Common myeloid progenitor, CD34-positive (primary cell): ENCODE measurements at regions not wholly inside any gene's neighbourhood (a gene's known extent, or its start where the extent isn't known, plus 50 kb on each side); places are given as distances from the start of the nearest gene placed in this dataset.

Experiments
- CTCF ChIA-PET: fragments of 350-600 bp; sonication (Branson Sonifier 250); formaldehyde crosslinking; loops from one replicate; lab custom pipeline; 2021; ENCODE audit warnings: antibody characterized with exemption; lab: Charles Lee
- POLR2A ChIA-PET: fragments of 350-600 bp; sonication (Branson Sonifier 250); formaldehyde crosslinking; loops from one replicate; lab custom pipeline; 2021; ENCODE audit warnings: antibody characterized with exemption; lab: Charles Lee
- DNase-seq, 3 donors: peaks; one replicate each; pipeline versions ENCODE4 v3.0.0 to v3.0.0-alpha.2; 2013
- H3K27ac ChIP-seq, 2 experiments: 1 replicate in 1 of 2; 2 replicates in 1 of 2; pipeline ENCODE4 v1.7.0; 2013; ENCODE audit warnings: inconsistent platforms in 2 of 2, low read length in 2 of 2, mild to moderate bottlenecking in 2 of 2, low read depth in 1 of 2, moderate library complexity in 1 of 2; ENCODE audit not compliant: severe bottlenecking in 2 of 2, insufficient read depth in 1 of 2, poor library complexity in 1 of 2
- H3K27me3 ChIP-seq, 5 experiments: replicated peaks in 2 of 5; 1 replicate in 3 of 5; 2 replicates in 2 of 5; pipeline versions ENCODE4 v1.6.1 to v1.7.0; 2013; ENCODE audit warnings: low read length in 4 of 5, mild to moderate bottlenecking in 2 of 5, moderate library complexity in 2 of 5, inconsistent platforms in 1 of 5; ENCODE audit not compliant: insufficient read depth in 5 of 5, control insufficient read depth in 4 of 5
- H3K36me3 ChIP-seq, 4 experiments: 1 replicate in 2 of 4; 2 replicates in 2 of 4; pipeline versions ENCODE4 v1.6.1 to v1.7.0; 2013; ENCODE audit warnings: low read length in 3 of 4, control low read depth in 1 of 4, mild to moderate bottlenecking in 1 of 4; ENCODE audit not compliant: control insufficient read depth in 4 of 4, insufficient read depth in 4 of 4
- H3K4me1 ChIP-seq, 4 experiments: 1 replicate in 3 of 4; 2 replicates in 1 of 4; pipeline versions ENCODE4 v1.6.1 to v1.7.1; 2013; ENCODE audit warnings: low read length in 3 of 4, mild to moderate bottlenecking in 3 of 4, control low read depth in 1 of 4, inconsistent platforms in 1 of 4, moderate library complexity in 1 of 4; ENCODE audit not compliant: control insufficient read depth in 4 of 4, insufficient read depth in 4 of 4; ENCODE audit errors: control extremely low read depth in 1 of 4
- H3K4me3 ChIP-seq, 7 experiments: 1 replicate in 4 of 7; 2 replicates in 3 of 7; pipeline versions ENCODE4 v1.5.1 to v1.7.0; 2013; ENCODE audit warnings: mild to moderate bottlenecking in 7 of 7, low read length in 6 of 7, moderate library complexity in 6 of 7, inconsistent platforms in 2 of 7, low read depth in 2 of 7, control low read depth in 1 of 7; ENCODE audit not compliant: insufficient read depth in 4 of 7, control insufficient read depth in 1 of 7; ENCODE audit errors: extremely low read depth in 1 of 7
- H3K9me3 ChIP-seq, 5 experiments: 1 replicate in 4 of 5; 2 replicates in 1 of 5; pipeline versions ENCODE4 v1.6.1 to v1.7.1; 2013; ENCODE audit warnings: low read length in 4 of 5, mild to moderate bottlenecking in 2 of 5, inconsistent platforms in 1 of 5, low read depth in 1 of 5, moderate library complexity in 1 of 5; ENCODE audit not compliant: control insufficient read depth in 4 of 5, insufficient read depth in 2 of 5; ENCODE audit errors: control extremely low read depth in 1 of 5
- WGBS: methylation state at CpG from one replicate; pipeline ENCODE4 v1.1.5; 2013; ENCODE audit not compliant: insufficient coverage; 5-methylcytosine and 5-hydroxymethylcytosine counted together

DNA sequence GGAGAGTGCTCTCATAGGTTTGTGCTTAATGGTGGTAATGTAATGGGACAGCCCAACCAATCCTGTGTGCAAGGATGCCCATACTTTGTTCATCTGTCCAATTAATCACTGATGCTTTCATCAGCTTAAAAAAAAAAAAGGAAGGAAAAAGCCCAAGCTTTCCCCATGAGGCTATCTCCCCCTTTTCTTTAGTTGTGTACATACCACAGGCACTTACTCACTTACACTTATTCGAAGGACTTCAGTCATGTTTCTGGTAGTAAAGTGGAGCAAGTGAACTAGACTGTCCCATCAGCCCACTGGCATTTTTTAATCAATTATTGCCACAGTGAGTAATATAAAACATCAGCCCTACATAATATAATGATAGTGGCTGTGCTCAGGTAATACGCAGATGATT lies 183.5 kb upstream of the UFM1 start:
- ChIA-PET CTCF (no interaction called here), POLR2A (no interaction called here)
- H3K4me1 ChIP-seq, result peaks cover 0 to 15% (median 7%) of the 10 kb centered on the region in 4 experiments
- no peak overlapping the region for H3K27ac ChIP-seq
- H3K9me3 ChIP-seq, result no peaks in the 10 kb centered on the region
- WGBS, result no CpG with 5 or more reads among the region's 2 CpGs
- no peak for DNase-seq
- H3K27me3 ChIP-seq, result no peaks in the 10 kb centered on the region
- H3K4me3 ChIP-seq, result no peak overlapping the region
- H3K36me3 ChIP-seq, result no peaks in the 10 kb centered on the region

DNA sequence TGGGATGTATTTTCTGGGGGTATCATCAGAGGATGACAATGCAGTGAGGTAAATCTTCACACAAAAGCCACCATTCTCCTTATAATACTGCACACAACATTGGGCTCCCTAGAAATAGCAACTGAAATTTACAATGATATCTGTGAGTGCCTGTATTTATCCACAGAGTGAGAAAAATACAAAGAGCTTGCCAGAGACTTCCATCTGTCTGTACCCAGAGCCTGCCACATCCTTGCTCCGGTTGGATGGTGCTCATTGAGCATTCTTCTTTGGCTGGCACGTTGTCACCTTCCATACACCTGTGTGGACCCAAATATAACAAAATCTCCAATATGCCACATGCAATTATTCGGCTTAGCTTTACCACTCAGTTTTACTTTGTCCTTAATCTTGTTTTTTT lies 189.5 kb upstream of the UFM1 start:
- H3K27me3 ChIP-seq, result no peaks in the 10 kb centered on the region
- POLR2A ChIA-PET, result no interaction called here
- CTCF ChIA-PET, result no interaction called here
- H3K27ac ChIP-seq, result no peak overlapping the region
- no peaks in the 10 kb centered on the region for H3K9me3 ChIP-seq
- no peak overlapping the region for H3K4me3 ChIP-seq
- no peak for DNase-seq
- 97% methylated on average over 3 of the region's 3 CpGs for WGBS
- no peaks in the 10 kb centered on the region for H3K4me1 ChIP-seq
- no peaks in the 10 kb centered on the region for H3K36me3 ChIP-seq

DNA sequence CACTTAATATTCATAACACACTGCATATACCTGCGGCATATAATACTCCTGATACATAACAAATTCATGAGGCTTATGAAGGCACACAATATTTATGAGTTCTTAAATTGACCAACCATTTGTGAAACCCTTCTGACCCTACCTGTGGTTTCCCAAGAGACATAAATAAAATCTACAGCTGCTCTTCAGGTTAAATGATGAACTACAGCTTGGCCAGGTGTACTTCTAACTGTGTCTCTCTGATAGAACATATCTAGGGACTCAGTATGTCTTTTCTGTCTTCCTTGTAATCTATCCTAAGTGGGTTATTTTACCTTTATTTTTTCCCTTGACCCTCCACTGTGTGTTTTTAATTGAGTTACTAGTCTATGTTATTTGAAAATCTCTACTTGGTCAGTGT lies 189.9 kb upstream of the UFM1 start:
- WGBS, result 100% methylated on average over 1 of the region's 1 CpG
- POLR2A ChIA-PET, result no interaction called here
- DNase-seq, result no peak
- Histone ChIP-seq H3K27ac (no peak overlapping the region), H3K9me3 (no peaks in the 10 kb centered on the region), H3K4me1 (no peaks in the 10 kb centered on the region), H3K4me3 (no peak overlapping the region), H3K36me3 (no peaks in the 10 kb centered on the region), H3K27me3 (no peaks in the 10 kb centered on the region)
- CTCF ChIA-PET, result no interaction called here

DNA sequence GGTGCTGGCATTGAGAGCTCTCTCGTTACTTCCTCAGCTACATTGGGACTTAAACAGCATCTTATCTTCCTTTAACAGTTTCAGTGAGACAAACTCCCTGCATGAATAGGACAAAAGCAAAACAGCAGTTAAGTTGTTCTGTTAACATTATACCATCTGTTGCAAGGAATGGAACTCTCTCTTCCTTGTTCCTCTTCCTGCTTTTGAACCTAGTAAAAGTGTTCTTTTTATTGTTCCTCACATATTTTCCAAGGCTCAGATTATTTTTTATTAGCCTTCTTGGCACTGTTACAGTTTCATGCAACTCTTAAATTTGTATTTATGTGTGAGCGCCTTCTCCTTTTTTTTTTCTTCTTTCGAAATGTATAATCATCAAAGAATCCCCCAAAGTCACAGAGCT lies 202.6 kb upstream of the UFM1 start:
- CTCF ChIA-PET, result no interaction called here
- H3K9me3 ChIP-seq, result no peaks in the 10 kb centered on the region
- no peaks in the 10 kb centered on the region for H3K27me3 ChIP-seq
- DNase-seq, result no peak
- no peak overlapping the region for H3K4me3 ChIP-seq
- H3K36me3 ChIP-seq, result no peaks in the 10 kb centered on the region
- H3K27ac ChIP-seq, result no peak overlapping the region
- H3K4me1 ChIP-seq, result no peaks in the 10 kb centered on the region
- POLR2A ChIA-PET, result no interaction called here
- WGBS, result 100% methylated on average over 1 of the region's 3 CpGs

- Histone ChIP-seq H3K36me3 (no peaks in the 10 kb centered on the region), H3K9me3 (no peaks in the 10 kb centered on the region), H3K27me3 (no peaks in the 10 kb centered on the region), H3K4me1 (no peaks in the 10 kb centered on the region), H3K27ac (no peak overlapping the region), H3K4me3 (no peak overlapping the region)
- CTCF ChIA-PET, result no interaction called here
- DNase-seq, result no peak
- POLR2A ChIA-PET, result no interaction called here
Observed at GRCh38 chr13:38141792-38142191, 207.9 kb upstream of the UFM1 start.

- ChIA-PET CTCF (no interaction called here), POLR2A (no interaction called here)
- H3K9me3 ChIP-seq, result no peaks in the 10 kb centered on the region
- H3K4me1 ChIP-seq, result no peaks in the 10 kb centered on the region
- no peaks in the 10 kb centered on the region for H3K27me3 ChIP-seq
- DNase-seq, result no peak
- H3K4me3 ChIP-seq, result no peak overlapping the region
- WGBS, result 98% methylated on average over 4 of the region's 4 CpGs
- H3K36me3 ChIP-seq, result no peaks in the 10 kb centered on the region
- H3K27ac ChIP-seq, result no peak overlapping the region
Observed at GRCh38 chr13:38135592-38135991, 214.1 kb upstream of the UFM1 start.

GRCh38 chr13:38121267-38121666 lies 228.4 kb upstream of the UFM1 start:
- CTCF ChIA-PET, result no interaction called here
- WGBS, result 92% methylated on average over 2 of the region's 4 CpGs
- no peak overlapping the region for H3K4me3 ChIP-seq
- no peak overlapping the region for H3K27ac ChIP-seq
- no peaks in the 10 kb centered on the region for H3K9me3 ChIP-seq
- peaks cover 0 to 4% (median 0%) of the 10 kb centered on the region in 4 experiments for H3K4me1 ChIP-seq
- H3K36me3 ChIP-seq, result no peaks in the 10 kb centered on the region
- H3K27me3 ChIP-seq, result no peaks in the 10 kb centered on the region
- no peak for DNase-seq
- POLR2A ChIA-PET, result no interaction called here
